ENCODE measurements at regions not wholly inside any gene's neighbourhood (a gene's known extent, or its start where the extent isn't known, plus 50 kb on each side); places are given as distances from the start of the nearest gene placed in this dataset.

DNA sequence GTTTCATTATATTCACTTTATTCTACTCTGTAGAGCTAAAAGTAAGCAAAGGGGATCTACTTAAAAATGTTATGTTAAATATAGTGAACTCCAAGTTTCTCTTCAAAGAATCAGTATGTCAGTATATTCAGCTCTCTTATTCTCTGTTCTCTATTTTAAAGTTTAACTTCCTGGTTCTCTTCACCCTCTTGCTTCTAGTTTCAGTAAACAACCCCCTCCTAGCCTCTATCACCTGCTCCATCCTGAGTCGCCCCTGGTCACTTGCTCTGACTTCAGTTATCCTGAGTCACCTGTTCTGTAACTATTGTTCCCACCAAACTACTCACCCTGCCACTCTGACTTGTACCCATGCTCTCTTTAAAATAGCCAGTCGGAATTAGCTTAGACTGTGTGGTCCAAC lies 180.9 kb upstream of the AADAT start:
- TF ChIP-seq CTCF (IDR thresholded peaks at IDR 0.05) = no peak
- no peak for TF ChIP-seq POLR2A (IDR thresholded peaks at IDR 0.05)

All from esophagus squamous epithelium (tissue), 4 donors.